GM23338 (cell line): ENCODE measurements at regions not wholly inside any gene's neighbourhood (a gene's known extent, or its start where the extent isn't known, plus 50 kb on each side); places are given as distances from the start of the nearest gene placed in this dataset.

Source experiments
- ATAC-seq: fragments of 200-7000 bp; cut with Tn5 transposase; 3 replicates; pipeline ENCODE4 v1.9.1; 2020
- DNase-seq: peaks from one replicate; pipeline ENCODE4 v3.0.0-alpha.2; 2015; ENCODE audit warnings: low spot score
- H2AFZ ChIP-seq: fragments of 200-600 bp; sonication (generic); 2 replicates; pipeline ENCODE4 v1.8.0; 2016; ENCODE audit warnings: antibody characterized with exemption, mild to moderate bottlenecking, moderate library complexity
- H3F3A ChIP-seq: fragments of 200-600 bp; sonication (generic); replicated peaks from 2 replicates; pipeline ENCODE4 v1.8.0; 2017; ENCODE audit warnings: antibody characterized with exemption, mixed run types, low read depth
- H3K27ac ChIP-seq: fragments of 200-600 bp; sonication (generic); 2 replicates; pipeline ENCODE4 v1.6.1; 2016; ENCODE audit warnings: low read depth
- H3K27me3 ChIP-seq: fragments of 200-600 bp; sonication (generic); 2 replicates; pipeline ENCODE4 v1.8.0; 2016; ENCODE audit warnings: mild to moderate bottlenecking, mixed run types, moderate library complexity; ENCODE audit not compliant: insufficient read depth
- H3K36me3 ChIP-seq: fragments of 200-600 bp; sonication (generic); 2 replicates; pipeline ENCODE4 v1.8.0; 2016; ENCODE audit warnings: mild to moderate bottlenecking; ENCODE audit not compliant: insufficient read depth
- H3K4me1 ChIP-seq: fragments of 200-600 bp; sonication (generic); 2 replicates; pipeline ENCODE4 v1.8.0; 2016; ENCODE audit warnings: mild to moderate bottlenecking, moderate library complexity; ENCODE audit not compliant: insufficient read depth
- H3K4me2 ChIP-seq: fragments of 200-600 bp; sonication (generic); 2 replicates; pipeline ENCODE4 v1.7.1; 2017; ENCODE audit warnings: mixed run types
- H3K4me3 ChIP-seq: fragments of 200-600 bp; sonication (generic); 2 replicates; pipeline ENCODE4 v1.6.1; 2016; ENCODE audit warnings: mixed run types
- H3K79me2 ChIP-seq: fragments of 200-600 bp; sonication (generic); replicated peaks from 2 replicates; pipeline ENCODE4 v1.8.0; 2017; ENCODE audit warnings: mild to moderate bottlenecking; ENCODE audit not compliant: insufficient read depth
- H3K9me2 ChIP-seq: fragments of 200-600 bp; sonication (generic); 2 replicates; pipeline ENCODE4 v1.8.0; 2017; ENCODE audit not compliant: insufficient read depth
- H4K20me1 ChIP-seq: fragments of 200-600 bp; sonication (generic); replicated peaks from 2 replicates; pipeline ENCODE4 v1.8.0; 2017; ENCODE audit warnings: mild to moderate bottlenecking; ENCODE audit not compliant: insufficient read depth
- H3K27ac Mint-ChIP-seq: 2 replicates; pipeline ENCODE4 v1.8.0; 2020; ENCODE audit warnings: inconsistent platforms, mild to moderate bottlenecking, moderate library complexity, mixed read lengths
- H3K27me3 Mint-ChIP-seq: 3 replicates; pipeline ENCODE4 v1.8.0; 2022; ENCODE audit warnings: low read depth, mild to moderate bottlenecking, moderate library complexity, mixed read lengths, inconsistent platforms; ENCODE audit not compliant: insufficient read depth, poor library complexity
- H3K36me3 Mint-ChIP-seq: 3 replicates; pipeline ENCODE4 v1.8.0; 2021; ENCODE audit warnings: low read depth, mild to moderate bottlenecking, inconsistent platforms, moderate library complexity, mixed read lengths
- H3K4me1 Mint-ChIP-seq: 3 replicates; pipeline ENCODE4 v1.8.0; 2020; ENCODE audit warnings: mild to moderate bottlenecking, inconsistent platforms, mixed read lengths
- H3K4me3 Mint-ChIP-seq: 3 replicates; pipeline ENCODE4 v1.8.0; 2021; ENCODE audit warnings: moderate library complexity, mild to moderate bottlenecking, inconsistent platforms, mixed read lengths
- H3K9me3 Mint-ChIP-seq: 3 replicates; pipeline ENCODE4 v1.8.0; 2020; ENCODE audit warnings: moderate library complexity, mild to moderate bottlenecking, inconsistent platforms, mixed read lengths
- CREB1 ChIP-seq: fragments of 250-450 bp; sonication (Bioruptor Pico); IDR thresholded peaks from 2 replicates; pipeline ENCODE4 v1.5.0; 2020; ENCODE audit warnings: low read depth, mild to moderate bottlenecking, moderate library complexity
- CTCF ChIP-seq, 2 experiments: fragments of 200-600 bp in 1 of 2; sonication (generic) in 1 of 2; conservative IDR thresholded peaks; 2 replicates each; pipeline versions ENCODE4 v1.5.1 to v1.6.1; 2016 to 2017; ENCODE audit warnings: antibody characterized with exemption in 2 of 2, low read depth in 2 of 2, mild to moderate bottlenecking in 2 of 2, moderate library complexity in 1 of 2
- ETS1 ChIP-seq: IDR thresholded peaks from 2 replicates; pipeline ENCODE4 v1.6.1; 2016; ENCODE audit warnings: antibody characterized with exemption
- EZH2 ChIP-seq: fragments of 200-600 bp; sonication (generic); IDR thresholded peaks from one replicate; pipeline ENCODE4 v1.8.0; 2017; ENCODE audit warnings: antibody characterized with exemption, mild to moderate bottlenecking, low read depth; ENCODE audit not compliant: unreplicated experiment
- EZH2phosphoT487 ChIP-seq: fragments of 200-600 bp; sonication (generic); IDR thresholded peaks from one replicate; pipeline ENCODE4 v1.8.1; 2018; ENCODE audit warnings: antibody characterized with exemption; ENCODE audit not compliant: unreplicated experiment
- JUNB ChIP-seq: IDR thresholded peaks from one replicate; pipeline ENCODE4 v1.6.1; 2016; ENCODE audit warnings: antibody characterized with exemption; ENCODE audit not compliant: unreplicated experiment
- NANOG ChIP-seq: IDR thresholded peaks from 2 replicates; pipeline ENCODE4 v1.6.1; 2016; ENCODE audit warnings: antibody characterized with exemption, borderline replicate concordance
- POLR2AphosphoS5 ChIP-seq: IDR thresholded peaks from 2 replicates; pipeline ENCODE4 v1.6.1; 2016; ENCODE audit warnings: antibody characterized with exemption, low read depth
- REST ChIP-seq: IDR thresholded peaks from one replicate; pipeline ENCODE4 v1.6.1; 2018; ENCODE audit warnings: antibody characterized with exemption; ENCODE audit not compliant: unreplicated experiment
- STAT1 ChIP-seq: IDR thresholded peaks from one replicate; pipeline ENCODE4 v1.6.1; 2016; ENCODE audit warnings: antibody characterized with exemption; ENCODE audit not compliant: unreplicated experiment
- ZNF114 ChIP-seq: fragments of 250-450 bp; sonication (Bioruptor Pico); IDR thresholded peaks from 2 replicates; pipeline ENCODE4 v1.5.0; 2020; ENCODE audit warnings: mild to moderate bottlenecking, moderate library complexity
- ZNF331 ChIP-seq: fragments of 250-450 bp; sonication (Bioruptor Pico); IDR thresholded peaks from 2 replicates; pipeline ENCODE4 v1.5.0; 2020; ENCODE audit warnings: low read depth, mild to moderate bottlenecking, moderate library complexity
- TF ChIP-seq, protein P1 (sequence below): fragments of 250-450 bp; sonication (Bioruptor Pico); IDR thresholded peaks from 2 replicates; pipeline ENCODE4 v1.5.0; 2020; ENCODE audit warnings: mild to moderate bottlenecking, moderate library complexity

DNA sequence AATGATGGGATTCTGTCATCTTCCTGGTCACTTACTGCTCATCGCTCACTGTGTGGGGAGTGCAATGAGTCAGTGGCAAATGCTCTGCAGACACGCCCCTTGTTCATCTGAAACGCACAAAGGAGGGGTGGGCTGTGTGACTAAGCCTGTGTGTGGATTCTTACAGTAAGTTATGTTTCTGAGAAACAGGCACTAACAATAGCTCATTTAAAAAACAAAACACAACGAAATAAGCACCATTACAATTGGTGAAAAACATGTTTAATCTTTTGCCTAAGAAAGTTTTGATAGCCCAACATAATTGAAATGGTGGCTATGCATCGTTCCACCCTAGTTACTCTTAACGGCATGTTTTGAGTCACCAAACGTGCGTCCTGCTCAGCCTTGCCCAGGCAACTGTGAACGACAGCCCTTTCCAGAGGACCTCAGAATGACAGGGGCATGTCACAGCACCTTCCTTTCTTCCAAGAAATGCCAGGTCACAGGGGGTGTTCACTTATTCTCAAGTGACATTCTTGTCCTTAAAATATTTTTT is 118.4 kb upstream of the SGK1 start:
- H2AFZ ChIP-seq, result no peak overlapping the region
- TF ChIP-seq, protein P1, sequence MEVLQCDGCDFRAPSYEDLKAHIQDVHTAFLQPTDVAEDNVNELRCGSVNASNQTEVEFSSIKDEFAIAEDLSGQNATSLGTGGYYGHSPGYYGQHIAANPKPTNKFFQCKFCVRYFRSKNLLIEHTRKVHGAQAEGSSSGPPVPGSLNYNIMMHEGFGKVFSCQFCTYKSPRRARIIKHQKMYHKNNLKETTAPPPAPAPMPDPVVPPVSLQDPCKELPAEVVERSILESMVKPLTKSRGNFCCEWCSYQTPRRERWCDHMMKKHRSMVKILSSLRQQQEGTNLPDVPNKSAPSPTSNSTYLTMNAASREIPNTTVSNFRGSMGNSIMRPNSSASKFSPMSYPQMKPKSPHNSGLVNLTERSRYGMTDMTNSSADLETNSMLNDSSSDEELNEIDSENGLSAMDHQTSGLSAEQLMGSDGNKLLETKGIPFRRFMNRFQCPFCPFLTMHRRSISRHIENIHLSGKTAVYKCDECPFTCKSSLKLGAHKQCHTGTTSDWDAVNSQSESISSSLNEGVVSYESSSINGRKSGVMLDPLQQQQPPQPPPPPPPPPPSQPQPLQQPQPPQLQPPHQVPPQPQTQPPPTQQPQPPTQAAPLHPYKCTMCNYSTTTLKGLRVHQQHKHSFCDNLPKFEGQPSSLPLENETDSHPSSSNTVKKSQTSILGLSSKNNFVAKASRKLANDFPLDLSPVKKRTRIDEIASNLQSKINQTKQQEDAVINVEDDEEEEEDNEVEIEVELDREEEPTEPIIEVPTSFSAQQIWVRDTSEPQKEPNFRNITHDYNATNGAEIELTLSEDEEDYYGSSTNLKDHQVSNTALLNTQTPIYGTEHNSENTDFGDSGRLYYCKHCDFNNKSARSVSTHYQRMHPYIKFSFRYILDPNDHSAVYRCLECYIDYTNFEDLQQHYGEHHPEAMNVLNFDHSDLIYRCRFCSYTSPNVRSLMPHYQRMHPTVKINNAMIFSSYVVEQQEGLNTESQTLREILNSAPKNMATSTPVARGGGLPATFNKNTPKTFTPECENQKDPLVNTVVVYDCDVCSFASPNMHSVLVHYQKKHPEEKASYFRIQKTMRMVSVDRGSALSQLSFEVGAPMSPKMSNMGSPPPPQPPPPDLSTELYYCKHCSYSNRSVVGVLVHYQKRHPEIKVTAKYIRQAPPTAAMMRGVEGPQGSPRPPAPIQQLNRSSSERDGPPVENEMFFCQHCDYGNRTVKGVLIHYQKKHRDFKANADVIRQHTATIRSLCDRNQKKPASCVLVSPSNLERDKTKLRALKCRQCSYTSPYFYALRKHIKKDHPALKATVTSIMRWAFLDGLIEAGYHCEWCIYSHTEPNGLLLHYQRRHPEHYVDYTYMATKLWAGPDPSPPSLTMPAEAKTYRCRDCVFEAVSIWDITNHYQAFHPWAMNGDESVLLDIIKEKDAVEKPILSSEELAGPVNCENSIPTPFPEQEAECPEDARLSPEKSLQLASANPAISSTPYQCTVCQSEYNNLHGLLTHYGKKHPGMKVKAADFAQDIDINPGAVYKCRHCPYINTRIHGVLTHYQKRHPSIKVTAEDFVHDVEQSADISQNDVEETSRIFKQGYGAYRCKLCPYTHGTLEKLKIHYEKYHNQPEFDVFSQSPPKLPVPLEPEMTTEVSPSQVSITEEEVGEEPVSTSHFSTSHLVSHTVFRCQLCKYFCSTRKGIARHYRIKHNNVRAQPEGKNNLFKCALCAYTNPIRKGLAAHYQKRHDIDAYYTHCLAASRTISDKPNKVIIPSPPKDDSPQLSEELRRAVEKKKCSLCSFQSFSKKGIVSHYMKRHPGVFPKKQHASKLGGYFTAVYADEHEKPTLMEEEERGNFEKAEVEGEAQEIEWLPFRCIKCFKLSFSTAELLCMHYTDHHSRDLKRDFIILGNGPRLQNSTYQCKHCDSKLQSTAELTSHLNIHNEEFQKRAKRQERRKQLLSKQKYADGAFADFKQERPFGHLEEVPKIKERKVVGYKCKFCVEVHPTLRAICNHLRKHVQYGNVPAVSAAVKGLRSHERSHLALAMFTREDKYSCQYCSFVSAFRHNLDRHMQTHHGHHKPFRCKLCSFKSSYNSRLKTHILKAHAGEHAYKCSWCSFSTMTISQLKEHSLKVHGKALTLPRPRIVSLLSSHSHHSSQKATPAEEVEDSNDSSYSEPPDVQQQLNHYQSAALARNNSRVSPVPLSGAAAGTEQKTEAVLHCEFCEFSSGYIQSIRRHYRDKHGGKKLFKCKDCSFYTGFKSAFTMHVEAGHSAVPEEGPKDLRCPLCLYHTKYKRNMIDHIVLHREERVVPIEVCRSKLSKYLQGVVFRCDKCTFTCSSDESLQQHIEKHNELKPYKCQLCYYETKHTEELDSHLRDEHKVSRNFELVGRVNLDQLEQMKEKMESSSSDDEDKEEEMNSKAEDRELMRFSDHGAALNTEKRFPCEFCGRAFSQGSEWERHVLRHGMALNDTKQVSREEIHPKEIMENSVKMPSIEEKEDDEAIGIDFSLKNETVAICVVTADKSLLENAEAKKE (CRISPR knock-in tag), result no peak
- TF ChIP-seq POLR2AphosphoS5, result no peak
- no peak for TF ChIP-seq REST
- TF ChIP-seq CREB1 (CRISPR knock-in tag), result no peak
- no peak for TF ChIP-seq JUNB
- TF ChIP-seq EZH2phosphoT487, result no peak
- TF ChIP-seq ZNF331 (CRISPR knock-in tag), result no peak
- TF ChIP-seq CTCF (conservative IDR thresholded peaks at IDR 0.05; ENCODE audit: low read depth in 2 of 2), result no peak
- no peak for TF ChIP-seq ETS1
- TF ChIP-seq EZH2, result no peak
- no peak for TF ChIP-seq STAT1
- no peak for TF ChIP-seq ZNF114 (CRISPR knock-in tag)
- TF ChIP-seq NANOG, result no peak
- Mint-ChIP-seq H3K27ac (no peak overlapping the region), H3K36me3 (no peaks in the 10 kb centered on the region), H3K4me3 (no peak overlapping the region), H3K4me1 (peaks cover 12% of the 10 kb centered on the region), H3K27me3 (peaks cover 1% of the 10 kb centered on the region), H3K9me3 (no peaks in the 10 kb centered on the region; the same call in 2 of the 3 replicates)
- no peaks in the 10 kb centered on the region for H3K36me3 ChIP-seq
- H3K79me2 ChIP-seq, result no peaks in the 10 kb centered on the region
- H3K4me2 ChIP-seq, result no peak overlapping the region
- no peaks in the 10 kb centered on the region for H4K20me1 ChIP-seq
- no peak for DNase-seq
- ATAC-seq, result peak; percentile 31; the same call in 2 of the 3 replicates
- H3F3A ChIP-seq, result no peaks in the 10 kb centered on the region
- H3K4me3 ChIP-seq, result no peak overlapping the region
- no peaks in the 10 kb centered on the region for H3K9me2 ChIP-seq
- H3K27me3 ChIP-seq, result no peaks in the 10 kb centered on the region
- H3K27ac ChIP-seq, result no peak overlapping the region
- no peaks in the 10 kb centered on the region; the same call in none of the 2 replicates for H3K4me1 ChIP-seq
